AG08395 (cell line): ENCODE measurements at regions not wholly inside any gene's neighbourhood (a gene's known extent, or its start where the extent isn't known, plus 50 kb on each side); places are given as distances from the start of the nearest gene placed in this dataset.

Experiments
- DNase-seq: peaks from one replicate; pipeline ENCODE4 v3.0.0; 2012; ENCODE audit warnings: mixed read lengths, low spot score

DNA sequence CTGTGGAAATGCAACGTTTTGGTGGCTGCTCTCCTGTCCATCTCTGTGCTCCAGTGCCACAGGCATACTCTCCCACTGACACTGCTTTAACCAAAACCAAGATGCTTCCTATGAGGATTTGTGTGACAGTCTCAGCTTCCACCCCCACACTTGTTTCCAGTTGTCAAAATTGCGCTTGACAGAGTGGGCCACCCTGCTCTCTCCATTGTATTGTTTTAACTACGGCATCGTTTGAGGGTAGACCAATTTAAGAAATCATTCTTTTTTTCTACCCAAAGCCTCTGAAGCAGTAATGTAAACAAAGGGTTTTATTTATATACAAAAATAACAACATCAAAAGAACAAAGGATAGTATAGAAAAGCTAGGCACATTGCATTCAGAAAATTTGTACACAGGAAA is 178.0 kb downstream of the INHBA start:
- no peak for DNase-seq

DNA sequence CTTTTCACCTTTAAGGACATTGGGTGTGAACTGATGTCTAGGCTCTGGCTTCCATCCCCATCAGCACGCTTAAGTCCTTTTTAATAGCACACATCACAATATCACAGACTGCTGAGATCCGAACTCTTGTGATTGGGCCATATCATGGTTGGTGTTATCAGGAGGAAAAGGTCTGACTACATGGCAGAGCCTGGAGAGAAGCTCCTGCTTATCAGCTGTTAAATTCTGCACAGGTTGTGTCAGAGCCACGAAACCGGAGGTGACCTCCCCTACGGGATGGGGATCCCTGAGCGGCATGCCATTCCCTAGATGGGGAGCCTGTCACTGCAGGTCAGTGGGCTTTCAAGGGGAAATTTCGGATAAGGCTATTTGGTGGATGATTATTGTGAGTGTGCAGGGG is 182.4 kb downstream of the INHBA start:
- DNase-seq = no peak

DNA sequence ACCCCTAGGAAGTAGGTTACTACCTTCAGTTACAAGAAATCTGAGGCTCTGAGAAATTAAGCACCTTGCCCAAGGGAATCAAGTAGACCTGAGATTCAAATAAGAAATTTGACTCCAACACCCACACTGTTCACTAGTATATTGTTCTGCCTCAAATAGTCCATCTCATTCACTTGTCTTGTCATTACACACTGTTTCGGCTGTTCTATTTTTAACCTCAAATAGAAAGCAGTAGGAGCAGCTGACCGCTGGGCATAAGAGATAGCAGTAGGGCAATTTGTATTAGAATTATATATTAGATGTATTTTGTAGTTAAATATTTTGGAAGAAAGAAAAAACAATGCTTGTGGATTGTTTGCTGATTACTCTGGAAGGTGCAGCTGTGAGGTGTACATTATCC is 185.1 kb downstream of the INHBA start:
- no peak for DNase-seq

DNA sequence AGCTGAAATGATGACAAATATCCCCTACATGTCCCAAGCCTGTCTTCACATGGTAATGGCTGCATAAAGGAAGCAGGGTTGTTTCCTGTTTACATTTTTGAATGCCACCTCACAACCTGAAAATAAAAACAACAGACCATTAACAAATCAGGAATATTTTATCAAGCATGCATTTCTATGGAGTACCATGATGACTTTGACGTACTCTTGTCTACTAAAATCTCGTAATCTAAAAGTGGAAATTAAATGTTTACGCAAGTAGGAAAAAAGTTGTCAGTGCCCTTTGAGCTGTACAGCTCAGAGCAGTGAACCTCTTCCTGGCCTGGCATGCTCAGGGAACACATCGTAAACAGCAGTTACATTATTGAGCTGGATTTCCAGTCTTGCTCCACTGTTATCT is 194.1 kb downstream of the INHBA start:
- DNase-seq = peak; percentile 23

DNA sequence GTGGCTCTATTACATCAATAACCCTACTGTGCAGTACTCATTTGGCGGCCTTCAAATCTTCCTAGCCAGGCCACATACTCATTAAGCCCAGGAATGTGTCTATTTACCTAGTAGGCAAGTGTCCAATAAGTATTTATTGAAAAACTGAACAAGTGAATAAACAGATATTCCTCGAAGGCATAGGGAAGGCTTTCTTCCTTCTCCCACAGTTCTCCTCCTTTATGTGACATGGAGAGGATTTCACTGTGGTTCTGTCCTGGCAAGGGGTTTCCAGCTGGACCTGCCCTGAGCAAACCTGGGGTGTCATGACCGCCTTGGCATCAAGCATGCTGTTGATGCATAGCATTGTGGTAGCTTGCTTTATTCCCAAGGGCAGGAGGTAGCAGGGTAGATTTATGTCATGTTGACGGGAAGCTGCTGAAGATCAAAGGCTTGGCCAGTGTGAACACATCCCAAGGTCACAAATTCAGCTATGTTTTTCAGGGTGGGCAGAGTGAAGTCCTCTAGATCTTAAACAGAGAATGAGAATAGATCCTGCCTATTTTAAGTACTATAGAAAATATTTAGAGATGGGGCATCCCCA is 195.1 kb downstream of the INHBA start:
- no peak for DNase-seq

DNA sequence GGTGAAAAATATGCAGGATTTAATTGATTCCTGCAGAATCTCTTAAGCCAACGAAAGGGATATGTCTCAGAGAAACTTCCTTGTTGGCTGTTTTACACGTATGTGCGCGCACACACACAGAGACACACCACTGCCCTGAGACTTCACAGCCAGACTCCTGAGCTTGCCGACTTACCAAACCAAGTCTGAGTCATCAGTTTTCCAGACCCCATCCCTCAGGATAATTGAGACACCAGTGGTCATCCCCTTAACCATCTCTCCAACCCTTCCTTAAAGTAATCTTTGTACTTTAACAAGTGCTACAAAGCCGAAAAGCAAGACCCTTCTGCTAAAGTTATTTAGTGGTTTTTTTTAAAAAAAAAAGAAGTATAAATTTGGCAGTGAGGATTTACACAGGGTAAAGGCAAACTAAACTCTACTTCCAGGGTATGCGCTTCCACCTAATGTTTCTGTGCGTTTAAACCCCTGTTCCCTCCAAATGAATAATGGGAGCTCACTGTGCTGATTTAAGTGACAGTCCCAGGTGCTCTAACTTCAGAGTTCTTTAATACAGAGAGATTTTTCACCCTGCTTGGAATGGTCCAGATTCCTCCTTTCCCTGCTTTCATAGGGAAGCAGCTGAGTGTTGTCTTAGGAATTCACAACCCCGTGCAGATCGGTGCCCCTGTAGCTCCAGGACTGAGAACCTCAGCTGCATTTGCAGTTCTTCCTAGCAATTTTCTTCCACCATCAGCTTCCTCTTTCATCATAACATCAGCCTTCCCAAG is 198.5 kb downstream of the INHBA start:
- no peak for DNase-seq

DNA sequence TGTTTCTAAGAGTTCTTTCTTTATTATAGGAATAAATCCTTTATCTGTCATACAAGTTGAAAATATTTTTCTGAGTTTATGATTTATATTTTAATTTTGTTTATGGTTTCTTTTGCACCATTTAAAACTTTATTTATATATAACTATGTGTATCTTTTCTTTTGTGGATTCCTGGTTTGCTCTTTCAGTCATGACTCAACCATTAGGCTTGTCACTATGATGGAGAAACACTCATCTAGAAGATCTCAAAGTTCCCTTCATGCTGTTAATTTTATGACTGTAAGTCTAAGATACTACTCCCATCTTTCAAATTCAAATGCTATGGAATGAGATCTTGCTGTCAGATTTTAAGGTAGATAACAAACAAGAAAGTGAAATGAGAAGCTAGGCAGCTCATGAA is 199.5 kb downstream of the INHBA start:
- DNase-seq = peak; percentile 29

DNA sequence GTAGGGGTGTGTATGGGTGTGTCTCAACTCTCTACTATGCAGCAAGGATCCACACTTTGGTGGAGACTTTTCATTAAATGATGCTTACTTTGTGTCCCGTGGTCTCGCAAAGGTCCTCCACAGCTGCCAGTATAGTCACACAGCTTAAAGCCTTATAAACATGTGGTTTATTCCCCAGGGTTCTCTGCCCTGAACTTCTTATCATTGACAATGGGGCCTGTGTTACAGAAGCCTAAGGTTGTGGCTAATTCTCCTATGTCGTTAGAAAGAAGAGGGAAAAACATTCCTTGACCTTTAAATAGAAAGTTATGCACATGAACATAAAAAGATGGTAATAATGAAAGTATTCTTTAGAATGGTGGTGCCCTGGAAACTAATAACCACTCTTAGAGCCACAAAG is 201.4 kb downstream of the INHBA start:
- no peak for DNase-seq

DNA sequence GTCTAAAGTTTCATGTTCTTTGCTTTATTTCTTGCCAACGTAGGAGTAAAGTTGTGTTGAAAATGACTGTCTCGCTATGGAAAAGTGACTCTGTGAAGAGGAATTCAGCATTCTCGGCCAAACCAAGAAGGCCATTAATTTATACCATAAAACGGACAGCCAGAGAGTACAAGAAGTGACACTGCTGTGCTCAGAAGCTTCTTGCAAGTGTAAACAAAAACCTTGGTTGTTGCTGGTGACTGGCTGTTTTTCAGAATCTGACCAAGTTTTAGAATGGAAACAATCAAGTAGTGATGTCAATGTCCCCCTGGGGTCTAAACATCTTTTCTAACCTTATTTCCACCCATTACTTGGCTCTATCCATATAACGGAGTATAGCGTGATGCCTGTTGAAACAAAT is 201.9 kb downstream of the INHBA start:
- DNase-seq = peak; percentile 19

DNA sequence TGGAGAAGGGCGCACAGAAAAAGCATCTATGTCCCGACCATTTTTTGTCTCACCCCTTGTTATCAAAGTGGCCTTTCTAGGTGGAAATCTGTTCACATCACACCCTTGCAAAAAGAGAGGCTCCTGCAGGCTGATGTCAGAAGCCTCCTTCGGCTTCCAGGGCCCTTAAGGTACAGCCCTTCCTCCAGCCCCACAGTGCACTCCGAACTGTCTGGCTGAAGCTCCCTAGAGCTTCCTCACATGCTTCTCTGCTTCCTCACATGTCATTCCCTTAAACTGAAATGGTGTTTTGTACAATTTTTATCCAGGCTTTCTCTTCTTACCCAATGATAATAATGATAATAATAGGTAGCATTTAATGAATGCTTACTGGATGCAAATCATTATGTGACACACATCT is 210.3 kb downstream of the INHBA start:
- no peak for DNase-seq

DNA sequence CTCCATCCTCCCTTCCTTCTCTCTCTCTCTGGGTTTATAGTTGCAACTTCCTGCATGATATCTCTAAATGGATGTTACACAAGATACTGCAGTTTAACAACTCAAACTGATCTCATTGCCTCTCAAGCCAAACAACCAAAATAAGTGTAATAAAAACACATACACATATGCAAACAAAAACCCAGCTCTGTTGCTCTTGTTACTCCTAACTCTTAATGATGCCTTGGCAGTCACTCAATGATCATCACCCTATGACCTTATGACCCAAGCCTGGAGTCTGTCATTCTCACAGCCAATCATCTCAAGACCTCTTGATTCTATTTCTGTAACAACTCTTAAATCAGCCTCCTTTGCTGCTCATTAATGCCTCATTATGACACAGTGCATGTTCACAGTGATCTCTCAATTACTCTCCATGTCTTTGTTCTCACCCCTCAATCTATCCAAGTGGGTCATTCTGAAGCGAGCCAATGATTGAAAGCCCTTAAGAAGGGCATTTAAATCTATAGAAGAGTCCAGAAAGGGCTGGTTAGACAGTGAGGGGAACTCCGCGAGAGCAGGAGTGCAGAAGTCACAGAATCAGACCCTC is 210.9 kb downstream of the INHBA start:
- no peak for DNase-seq

DNA sequence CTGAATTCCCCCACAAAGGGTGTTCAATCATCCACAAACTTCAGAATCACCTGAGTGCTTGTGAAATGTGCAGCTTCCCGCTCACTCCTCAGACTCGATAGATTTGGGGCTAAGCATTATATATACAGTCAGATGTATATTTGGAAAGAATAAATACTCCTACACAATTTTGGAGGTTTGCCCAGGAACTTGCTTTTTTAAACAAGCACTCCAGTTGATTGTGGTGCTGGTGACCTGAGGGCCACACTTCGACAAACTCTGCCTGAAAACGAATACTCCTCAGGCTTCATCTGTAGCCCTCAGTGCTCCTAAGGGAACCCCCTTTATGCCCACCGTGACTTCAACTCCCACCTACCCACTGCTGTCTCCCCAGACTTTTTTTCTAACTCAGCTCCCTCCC is 211.6 kb downstream of the INHBA start:
- no peak for DNase-seq

DNA sequence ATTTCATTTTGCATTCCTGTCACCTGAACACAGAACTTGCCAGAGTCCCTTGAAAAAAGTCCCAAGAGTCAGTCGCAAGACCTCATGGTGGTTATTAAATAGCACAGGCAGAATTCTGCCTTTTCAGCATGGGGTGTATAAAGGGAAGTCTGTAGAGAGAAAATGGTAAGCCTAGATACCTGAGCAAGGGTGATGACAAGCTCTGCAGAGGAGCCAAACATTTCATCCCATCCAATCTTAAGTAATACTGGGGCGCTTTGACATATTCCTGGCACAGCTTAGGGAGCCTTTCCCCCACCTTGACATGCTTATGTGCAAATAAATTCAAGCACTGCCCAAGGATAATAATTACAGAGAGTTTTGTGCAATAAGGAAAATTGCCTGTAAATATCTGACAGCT is 213.0 kb downstream of the INHBA start:
- no peak for DNase-seq

DNA sequence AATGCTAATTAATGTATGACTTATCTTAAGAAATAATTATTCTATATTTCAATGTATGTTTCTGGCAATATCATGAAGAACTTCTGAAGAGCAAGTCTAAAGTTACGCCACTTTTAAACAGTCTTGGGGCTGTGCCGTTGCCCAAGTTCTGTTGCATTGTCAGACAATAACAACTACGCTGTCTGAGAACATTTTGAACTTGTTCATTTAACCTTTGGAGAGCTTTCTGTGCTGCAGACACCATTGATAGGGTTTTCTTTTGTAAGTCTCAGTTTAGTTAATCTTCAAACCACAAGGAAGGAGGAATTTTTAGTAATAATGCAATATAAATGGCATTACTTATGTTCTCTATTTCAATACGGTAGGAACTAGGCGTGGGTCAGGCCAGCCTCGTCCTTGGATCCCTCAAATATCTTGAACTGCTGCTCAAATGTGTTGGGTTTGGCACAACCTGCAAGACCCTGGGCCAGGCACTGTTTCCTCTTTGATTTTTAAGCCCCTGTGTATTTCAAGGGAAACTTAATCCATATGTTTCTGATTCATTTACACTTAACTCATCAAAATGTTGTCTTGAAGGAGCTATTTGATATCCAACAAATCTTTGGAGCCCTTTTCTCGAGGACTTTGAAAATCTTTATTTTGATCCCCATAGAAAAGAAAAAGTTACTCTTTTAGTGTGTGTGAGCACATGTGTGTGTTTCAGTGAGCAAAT is 215.5 kb downstream of the INHBA start:
- DNase-seq = no peak

DNA sequence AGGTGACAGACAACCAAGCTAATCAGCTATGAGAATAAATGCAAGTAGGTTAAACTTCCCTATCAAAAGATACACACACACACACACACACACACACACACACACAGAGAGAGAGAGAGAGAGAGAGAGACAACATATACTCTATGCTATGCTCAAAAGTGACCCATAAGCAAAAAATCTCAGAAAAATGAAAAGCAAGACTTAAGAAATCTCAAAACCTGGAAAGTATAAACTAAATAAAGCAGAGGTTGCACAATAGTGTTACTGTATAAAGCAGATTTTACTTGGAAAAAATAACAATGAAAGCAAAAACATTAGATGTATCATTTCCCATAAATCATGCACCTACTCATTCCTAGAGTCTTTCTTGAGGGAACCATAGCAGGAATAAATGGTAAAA is 221.5 kb downstream of the INHBA start:
- no peak for DNase-seq

DNA sequence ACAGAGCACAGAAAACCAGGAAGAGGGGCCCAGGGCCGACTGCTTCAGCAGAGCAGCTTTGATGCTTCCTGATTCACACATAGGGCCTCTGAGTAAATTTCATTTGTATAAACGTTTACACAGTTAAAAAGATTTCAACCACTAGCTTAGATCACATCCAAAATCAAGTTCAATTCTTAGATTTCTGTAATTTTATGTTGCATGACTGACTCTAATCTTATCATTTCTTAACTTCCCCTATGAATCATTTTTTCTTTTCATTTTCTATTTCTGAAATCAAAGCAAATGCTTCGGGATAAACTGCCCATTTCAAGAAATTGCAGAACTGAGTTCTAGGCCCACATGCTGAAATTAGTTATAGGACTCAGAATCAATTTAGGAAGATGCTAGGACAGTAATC is 224.7 kb downstream of the INHBA start:
- no peak for DNase-seq

DNA sequence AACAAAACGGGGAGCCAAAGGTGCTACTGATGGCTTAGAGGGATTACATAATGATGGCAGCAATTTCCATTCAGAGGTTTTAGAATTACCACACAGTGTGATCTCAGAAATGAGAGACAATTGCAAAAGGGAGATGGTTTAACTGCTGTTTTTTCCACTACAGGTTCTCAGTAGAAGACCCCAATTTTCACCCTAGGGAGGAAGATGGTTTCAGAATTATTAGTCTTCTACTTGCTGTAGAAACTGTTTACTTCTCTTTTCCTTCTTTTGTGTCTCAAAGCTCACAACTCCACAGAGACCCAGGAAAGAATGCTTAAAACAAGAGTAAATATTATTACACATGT is 226.5 kb downstream of the INHBA start:
- no peak for DNase-seq

DNA sequence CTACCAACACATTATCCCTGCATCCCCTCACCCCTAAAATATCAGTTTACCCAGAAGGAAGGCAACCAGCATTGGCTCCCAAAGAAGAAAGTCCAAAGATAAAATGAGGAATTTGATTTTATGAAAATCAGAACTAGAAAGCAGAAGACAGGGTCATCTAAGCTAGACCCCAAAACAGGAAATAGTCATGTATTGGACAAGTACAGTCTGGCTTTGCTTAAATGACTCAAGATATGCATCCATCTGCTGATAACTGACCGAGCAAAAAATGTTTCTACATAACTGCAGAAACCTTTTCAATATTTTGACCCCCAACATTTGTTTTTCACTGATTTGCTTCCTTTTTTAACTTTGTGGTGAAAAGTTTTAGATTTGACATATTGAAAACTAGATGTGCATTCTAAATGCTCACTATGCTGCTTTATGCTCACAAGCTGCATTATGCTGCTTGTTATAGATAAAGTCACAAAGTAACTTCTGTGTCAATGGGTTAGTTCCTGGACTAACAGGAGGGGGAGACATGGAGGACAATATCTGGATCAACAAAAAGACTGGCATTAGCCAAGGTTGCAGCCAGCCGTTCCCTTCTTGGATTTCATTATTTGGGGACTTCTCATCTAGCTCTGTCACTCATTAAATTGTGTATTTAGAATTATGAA is 227.0 kb downstream of the INHBA start:
- no peak for DNase-seq

DNA sequence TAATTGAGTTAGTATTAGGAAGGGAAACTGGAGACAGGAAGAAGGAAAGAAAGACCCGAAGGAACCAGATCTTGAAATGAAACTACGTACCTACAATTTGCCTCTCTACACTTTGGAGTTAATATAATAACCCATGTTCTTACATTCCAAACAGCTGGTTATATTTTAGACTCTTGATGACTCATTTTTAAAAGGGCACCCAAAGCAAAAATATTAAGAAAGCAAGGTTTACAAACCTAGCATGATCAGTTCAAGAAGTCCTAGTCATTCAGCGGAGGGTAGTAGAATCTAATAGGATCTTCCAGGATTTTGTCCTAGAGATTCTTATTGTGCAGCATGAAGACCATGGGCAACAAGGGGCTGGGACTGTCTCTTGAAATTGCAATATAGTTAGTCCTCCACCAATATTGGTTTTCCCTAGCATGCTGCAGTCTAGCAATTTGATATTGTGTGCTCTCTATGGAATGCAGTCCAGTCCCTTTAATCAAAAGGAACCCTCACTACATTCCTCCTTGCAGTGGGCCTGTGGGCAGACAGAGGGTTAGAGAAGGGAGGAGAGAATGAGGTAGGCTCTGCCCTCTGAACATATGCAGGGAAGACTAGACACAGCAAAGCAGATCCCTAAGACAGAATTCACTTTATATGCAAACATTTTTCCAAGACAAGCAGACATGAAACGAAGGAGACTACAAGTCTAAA is 230.3 kb downstream of the INHBA start:
- peak; percentile 47 for DNase-seq

DNA sequence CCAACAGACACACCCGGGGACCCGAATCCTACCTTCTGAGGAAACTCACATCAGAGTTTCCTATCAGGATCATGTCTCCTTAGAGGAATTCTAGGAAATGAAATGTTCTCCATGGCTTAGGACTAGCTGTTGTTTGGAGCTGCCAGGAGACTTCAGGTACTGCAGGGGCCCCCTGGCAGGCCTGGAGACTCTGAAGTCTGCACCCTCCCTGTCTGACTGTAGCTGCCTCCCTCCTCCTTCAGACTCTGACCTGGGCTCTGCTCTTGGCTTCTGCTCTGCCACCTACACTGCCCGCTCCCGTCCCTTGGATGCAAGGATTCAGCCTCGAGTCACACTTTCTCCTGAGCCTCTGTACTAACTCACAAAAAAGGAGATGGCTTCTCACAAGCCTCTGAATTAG is 232.8 kb downstream of the INHBA start:
- DNase-seq = no peak

DNA sequence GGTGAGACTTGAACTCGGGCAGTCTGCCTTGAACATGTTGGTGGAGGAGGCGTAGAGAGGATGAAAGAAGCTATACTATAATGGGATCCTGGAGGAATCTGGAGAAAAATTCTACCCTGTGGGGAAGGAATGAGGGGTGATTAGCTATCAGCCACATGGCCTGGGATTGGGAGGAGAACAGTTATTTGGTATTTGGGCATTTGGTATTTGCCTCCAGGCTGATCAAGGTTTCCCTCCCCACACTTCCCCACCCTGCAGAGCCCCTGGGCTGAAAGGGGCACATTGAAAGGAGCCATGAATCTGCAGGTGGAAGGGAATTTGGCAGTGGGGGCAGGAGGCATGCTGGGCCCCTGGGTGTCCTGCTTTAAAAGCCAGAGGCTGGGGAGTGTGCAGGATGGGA is 235.3 kb downstream of the INHBA start:
- DNase-seq = no peak

DNA sequence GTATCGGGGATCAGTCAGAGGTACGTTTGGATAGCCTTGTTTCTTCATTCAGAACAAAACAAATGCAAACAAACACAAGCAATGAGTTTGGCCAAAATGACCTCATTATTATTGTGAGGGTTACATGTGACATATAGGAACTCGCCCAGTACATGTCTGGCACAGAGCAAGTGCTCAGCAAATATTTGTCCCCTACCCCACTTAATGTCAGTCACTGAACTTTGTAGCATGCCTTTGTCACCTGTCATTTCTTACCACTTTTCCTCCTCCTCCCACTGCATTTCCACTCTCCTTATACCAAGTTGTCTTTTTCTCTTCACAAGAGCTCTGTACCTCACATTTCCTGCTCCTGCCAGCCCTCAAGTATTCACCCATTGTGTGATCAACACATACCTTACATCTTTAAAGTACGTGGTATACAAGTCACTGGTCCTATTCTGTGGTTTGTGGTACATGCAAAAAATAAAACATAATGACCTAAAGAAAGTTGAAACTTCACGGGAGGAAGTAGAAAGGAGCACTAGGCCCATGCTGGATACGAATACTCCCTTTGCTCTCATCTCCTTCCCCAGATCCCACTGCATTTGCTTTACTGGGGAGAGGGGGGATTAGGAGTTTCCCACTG is 236.0 kb downstream of the INHBA start:
- no peak for DNase-seq
